A673 (cell line): ENCODE measurements at regions not wholly inside any gene's neighbourhood (a gene's known extent, or its start where the extent isn't known, plus 50 kb on each side); places are given as distances from the start of the nearest gene placed in this dataset.

Experiments
- CTCF ChIP-seq: fragments of 300-800, 200-600 bp; sonication (generic); conservative IDR thresholded peaks from 2 replicates; pipeline ENCODE4 v1.5.1; 2017; ENCODE audit warnings: low read depth, mild to moderate bottlenecking, antibody characterized with exemption, low read length, moderate library complexity, mixed read lengths
- EZH2 ChIP-seq: fragments of 200-600 bp; sonication (generic); IDR thresholded peaks from 2 replicates; pipeline ENCODE4 v1.6.1; 2017; ENCODE audit warnings: borderline replicate concordance, low read depth, mild to moderate bottlenecking, mixed read lengths, antibody characterized with exemption, low read length; ENCODE audit not compliant: poor library complexity, severe bottlenecking

- TF ChIP-seq CTCF (0 out of 2 replicates have a peak, but pooled peaks have one; percentile 14), EZH2 (no peak)
Observed at GRCh38 chr17:77596491-77597417, 361.7 kb upstream of the TNRC6C start.
